ENCODE measurements at regions not wholly inside any gene's neighbourhood (a gene's known extent, or its start where the extent isn't known, plus 50 kb on each side); places are given as distances from the start of the nearest gene placed in this dataset.

DNA sequence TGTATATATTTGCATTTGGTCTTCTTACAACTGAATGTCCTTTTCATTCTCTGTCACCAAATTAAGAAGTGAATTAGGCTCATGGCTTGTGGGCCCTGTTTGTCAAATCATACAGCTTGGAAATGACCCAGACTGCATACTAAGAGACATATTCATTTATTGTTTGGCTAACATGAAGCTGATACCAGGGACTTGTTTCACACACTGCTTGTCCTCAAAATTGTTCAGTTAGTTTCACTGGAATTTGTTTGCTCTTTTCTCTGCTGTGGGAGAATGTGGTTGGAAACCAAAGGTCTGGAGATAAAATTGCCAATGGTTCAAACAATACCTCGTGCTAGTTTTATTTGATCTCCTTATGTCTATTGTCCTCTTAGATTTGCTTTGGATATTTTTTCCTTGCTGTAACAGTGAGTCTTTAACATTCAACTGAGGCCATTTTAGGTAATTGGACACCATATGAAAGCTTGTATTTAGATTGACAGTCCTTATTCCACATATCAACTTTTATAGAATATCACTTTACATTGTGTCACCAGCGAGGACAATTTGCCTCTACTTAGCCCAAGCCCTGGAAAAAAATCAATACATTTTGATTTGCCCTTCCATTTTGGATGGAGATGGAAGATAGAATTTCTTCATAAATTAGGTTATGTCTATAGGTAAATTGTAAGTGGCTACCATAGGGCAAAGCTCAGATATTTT lies 144.3 kb upstream of the MTAP start:
- Histone ChIP-seq H3K4me3 (ENCODE audit: low read length) (no peak overlapping the region), H3K4me1 (ENCODE audit: insufficient read depth, low read length) (no peaks in the 10 kb centered on the region), H3K27me3 (ENCODE audit: insufficient read depth, low read length) (no peaks in the 10 kb centered on the region), H3K9me3 (ENCODE audit: low read depth, low read length) (no peaks in the 10 kb centered on the region)

DNA sequence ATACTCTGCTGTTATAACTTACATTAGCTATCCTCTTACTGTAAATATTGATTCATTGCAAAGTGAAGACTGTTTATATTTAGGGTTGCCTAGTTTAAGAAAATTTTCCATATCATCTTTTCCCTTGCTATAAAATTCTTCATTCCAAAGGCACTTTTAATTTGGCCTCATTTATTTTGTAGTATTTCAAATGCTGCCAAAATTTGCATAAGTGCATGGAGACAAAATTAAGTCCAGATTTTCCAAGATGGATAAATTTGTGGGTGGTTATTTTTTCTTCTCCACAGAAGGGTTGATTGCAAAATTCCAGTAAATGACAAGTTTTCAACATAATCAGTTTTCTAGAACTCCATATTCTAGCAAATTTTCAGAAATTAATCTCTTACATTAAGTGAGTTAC lies 141.5 kb upstream of the MTAP start:
- Histone ChIP-seq H3K27me3 (ENCODE audit: insufficient read depth, low read length) (no peaks in the 10 kb centered on the region), H3K4me1 (ENCODE audit: insufficient read depth, low read length) (no peaks in the 10 kb centered on the region), H3K4me3 (ENCODE audit: low read length) (no peak overlapping the region), H3K9me3 (ENCODE audit: low read depth, low read length) (no peaks in the 10 kb centered on the region)

DNA sequence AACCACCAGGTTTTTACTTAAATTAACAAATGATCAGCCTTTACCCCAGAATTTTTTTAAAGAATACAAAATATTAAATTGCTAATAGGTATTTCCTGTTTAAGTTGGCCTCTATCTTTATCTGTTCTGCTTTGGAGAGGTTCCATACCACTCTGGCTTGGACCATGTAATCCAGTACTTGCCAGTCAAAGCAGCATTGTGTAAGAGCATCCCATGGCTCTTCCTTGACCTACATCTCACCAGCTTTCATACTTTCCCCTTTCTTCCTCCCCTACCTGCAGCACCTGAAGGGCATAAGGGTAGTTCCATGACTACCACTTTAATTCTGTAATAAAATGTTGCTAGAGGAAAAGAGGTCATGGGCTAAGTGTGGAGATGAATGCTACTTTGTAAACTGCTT lies 140.8 kb upstream of the MTAP start:
- Histone ChIP-seq H3K9me3 (ENCODE audit: low read depth, low read length) (no peaks in the 10 kb centered on the region), H3K4me3 (ENCODE audit: low read length) (no peak overlapping the region), H3K4me1 (ENCODE audit: insufficient read depth, low read length) (no peaks in the 10 kb centered on the region), H3K27me3 (ENCODE audit: insufficient read depth, low read length) (no peaks in the 10 kb centered on the region)

DNA sequence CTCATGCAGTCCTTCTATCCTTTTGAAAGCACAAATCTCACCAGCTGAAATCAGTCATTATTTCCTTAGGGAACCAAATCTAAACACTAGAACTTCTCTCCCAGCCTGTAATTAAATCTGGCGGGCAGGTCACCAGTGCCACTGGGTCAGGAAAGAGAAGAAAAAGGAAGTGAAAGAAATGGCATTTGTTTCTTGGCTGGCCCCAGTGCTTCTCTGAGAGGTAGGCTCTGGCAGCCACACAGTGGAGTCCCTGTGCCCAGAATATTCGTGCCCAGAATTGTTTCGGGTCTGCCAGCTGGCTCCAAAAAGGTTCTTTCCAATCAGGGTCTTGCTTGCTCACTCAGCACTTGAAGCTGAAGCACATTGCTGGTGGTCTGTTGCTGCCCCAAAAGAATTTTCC lies 133.9 kb upstream of the MTAP start:
- Histone ChIP-seq H3K4me3 (ENCODE audit: low read length) (no peak overlapping the region), H3K4me1 (ENCODE audit: insufficient read depth, low read length) (no peaks in the 10 kb centered on the region), H3K27me3 (ENCODE audit: insufficient read depth, low read length) (no peaks in the 10 kb centered on the region), H3K9me3 (ENCODE audit: low read depth, low read length) (no peaks in the 10 kb centered on the region)

DNA sequence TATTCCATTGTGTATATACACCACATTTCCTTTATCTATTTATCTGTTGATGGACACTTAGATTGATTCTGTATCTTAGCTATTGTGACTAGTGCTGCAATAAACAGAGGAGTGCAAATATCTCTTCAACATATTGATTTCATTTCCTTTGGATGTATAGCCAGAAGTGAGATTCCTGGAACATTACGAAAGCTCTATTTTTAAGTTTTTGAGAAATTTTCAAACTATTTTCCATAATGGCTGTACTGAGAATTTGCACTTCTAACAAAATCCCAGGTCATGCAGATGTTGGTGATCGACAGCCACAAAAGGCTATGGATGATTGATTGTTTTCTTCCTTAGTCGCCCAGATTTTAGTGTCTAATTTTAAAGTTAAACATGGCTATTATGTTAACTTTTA lies 132.7 kb upstream of the MTAP start:
- Histone ChIP-seq H3K9me3 (ENCODE audit: low read depth, low read length) (no peaks in the 10 kb centered on the region), H3K27me3 (ENCODE audit: insufficient read depth, low read length) (no peaks in the 10 kb centered on the region), H3K4me1 (ENCODE audit: insufficient read depth, low read length) (no peaks in the 10 kb centered on the region), H3K4me3 (ENCODE audit: low read length) (no peak overlapping the region)

DNA sequence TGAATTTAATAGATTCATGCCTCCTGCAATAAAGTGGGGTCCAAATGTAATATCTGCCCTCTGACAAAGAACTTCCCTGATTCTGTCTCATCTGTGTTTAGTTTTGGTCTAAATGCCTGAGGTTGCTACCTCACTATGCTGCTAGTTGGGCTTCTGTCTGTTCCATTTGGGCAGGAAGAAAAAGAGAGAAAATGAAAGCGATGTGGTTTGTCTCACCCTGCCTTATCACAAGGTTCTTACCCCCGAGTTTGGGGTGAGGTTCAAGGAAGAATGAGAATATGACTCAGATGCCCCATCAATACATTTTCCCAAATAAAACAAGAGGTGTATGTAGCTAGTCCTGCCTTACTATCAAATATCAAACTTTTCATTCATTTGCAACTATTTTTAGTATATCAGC lies 132.1 kb upstream of the MTAP start:
- no peaks in the 10 kb centered on the region for H3K4me1 ChIP-seq (ENCODE audit: insufficient read depth, low read length)
- no peak overlapping the region for H3K4me3 ChIP-seq (ENCODE audit: low read length)
- no peaks in the 10 kb centered on the region for H3K9me3 ChIP-seq (ENCODE audit: low read depth, low read length)
- H3K27me3 ChIP-seq (ENCODE audit: insufficient read depth, low read length), result no peaks in the 10 kb centered on the region

DNA sequence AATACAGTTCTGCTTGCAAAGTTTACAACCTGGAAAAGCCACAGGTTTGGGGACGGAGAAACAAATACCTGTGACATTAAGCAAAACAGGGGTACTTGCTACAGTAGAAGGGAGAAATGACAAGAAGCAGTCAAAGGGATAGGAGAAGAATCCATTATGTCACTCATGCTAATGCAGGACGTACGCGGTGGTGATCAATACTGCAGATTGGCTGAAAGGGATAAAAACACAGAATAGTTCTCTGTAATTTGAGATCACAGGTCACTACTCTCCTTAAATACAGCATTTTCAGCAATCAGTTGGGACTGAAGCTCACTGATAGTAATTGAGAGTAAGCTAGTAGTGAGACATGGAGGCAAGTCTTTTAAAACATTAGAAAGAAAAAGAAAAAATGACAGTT lies 130.3 kb upstream of the MTAP start:
- Histone ChIP-seq H3K4me3 (ENCODE audit: low read length) (no peak overlapping the region), H3K27me3 (ENCODE audit: insufficient read depth, low read length) (no peaks in the 10 kb centered on the region), H3K9me3 (ENCODE audit: low read depth, low read length) (no peaks in the 10 kb centered on the region), H3K4me1 (ENCODE audit: insufficient read depth, low read length) (no peaks in the 10 kb centered on the region)

DNA sequence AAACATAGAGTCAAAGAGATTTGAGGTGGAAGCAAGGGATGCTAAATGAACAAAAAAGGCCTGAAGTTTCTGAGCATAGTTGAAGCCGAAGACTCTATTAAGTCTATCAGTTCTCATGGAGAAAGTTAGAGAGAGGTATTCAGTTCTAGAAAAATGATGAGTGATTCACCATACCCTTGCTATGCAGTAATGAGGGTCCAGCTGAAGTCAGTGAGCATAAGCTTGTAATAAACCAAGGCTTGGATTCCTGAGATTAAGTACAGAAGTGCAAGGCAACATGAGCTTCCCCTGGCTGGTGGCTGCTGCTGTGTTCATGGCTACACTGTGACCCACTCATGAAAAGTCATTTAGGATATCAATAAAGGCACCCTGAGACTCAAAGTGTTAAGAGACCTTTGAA lies 129.7 kb upstream of the MTAP start:
- H3K4me3 ChIP-seq (ENCODE audit: low read length), result no peak overlapping the region
- H3K9me3 ChIP-seq (ENCODE audit: low read depth, low read length), result no peaks in the 10 kb centered on the region
- no peaks in the 10 kb centered on the region for H3K27me3 ChIP-seq (ENCODE audit: insufficient read depth, low read length)
- H3K4me1 ChIP-seq (ENCODE audit: insufficient read depth, low read length), result no peaks in the 10 kb centered on the region

DNA sequence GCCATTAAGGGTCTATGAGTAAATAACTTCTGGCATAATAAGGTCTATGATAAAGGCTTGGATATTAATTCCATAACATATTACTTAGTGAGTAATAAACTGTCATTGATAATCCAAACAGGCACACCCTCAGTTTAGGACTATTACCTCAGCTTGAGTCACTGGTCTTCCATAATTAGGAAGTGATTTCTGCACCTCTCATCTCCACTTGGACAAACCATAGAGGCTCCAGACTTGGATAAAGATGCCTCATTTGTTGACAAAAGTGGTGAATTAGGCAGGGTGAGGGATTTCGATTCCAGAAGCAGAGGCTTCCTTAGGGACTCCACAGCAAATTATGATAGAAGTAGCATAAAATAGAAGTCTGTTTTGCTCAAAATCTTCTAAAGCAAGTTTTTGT lies 127.5 kb upstream of the MTAP start:
- Histone ChIP-seq H3K4me3 (ENCODE audit: low read length) (no peak overlapping the region), H3K27me3 (ENCODE audit: insufficient read depth, low read length) (no peaks in the 10 kb centered on the region), H3K9me3 (ENCODE audit: low read depth, low read length) (no peaks in the 10 kb centered on the region), H3K4me1 (ENCODE audit: insufficient read depth, low read length) (no peaks in the 10 kb centered on the region)

DNA sequence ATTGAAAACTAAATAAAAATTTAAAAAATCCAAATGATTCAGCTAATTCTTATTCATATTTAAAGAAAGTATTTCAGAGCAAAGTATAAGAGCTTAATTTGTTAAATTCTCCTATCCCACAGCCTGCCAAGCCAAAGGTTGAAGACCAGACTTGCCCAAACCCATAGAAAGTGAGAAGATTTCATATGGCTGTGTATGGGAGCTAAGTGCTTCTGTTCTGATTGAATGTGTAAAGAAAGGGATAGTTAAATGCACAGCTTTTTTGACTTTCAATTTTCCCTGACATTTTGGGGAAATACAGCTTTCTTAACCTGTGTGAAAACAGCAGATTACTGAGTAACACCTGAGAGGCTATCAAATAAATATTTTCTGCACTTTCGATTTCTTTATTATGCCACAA lies 125.0 kb upstream of the MTAP start:
- no peak overlapping the region for H3K4me3 ChIP-seq (ENCODE audit: low read length)
- peaks cover 5% of the 10 kb centered on the region for H3K27me3 ChIP-seq (ENCODE audit: insufficient read depth, low read length)
- H3K9me3 ChIP-seq (ENCODE audit: low read depth, low read length), result no peaks in the 10 kb centered on the region
- no peaks in the 10 kb centered on the region for H3K4me1 ChIP-seq (ENCODE audit: insufficient read depth, low read length)

DNA sequence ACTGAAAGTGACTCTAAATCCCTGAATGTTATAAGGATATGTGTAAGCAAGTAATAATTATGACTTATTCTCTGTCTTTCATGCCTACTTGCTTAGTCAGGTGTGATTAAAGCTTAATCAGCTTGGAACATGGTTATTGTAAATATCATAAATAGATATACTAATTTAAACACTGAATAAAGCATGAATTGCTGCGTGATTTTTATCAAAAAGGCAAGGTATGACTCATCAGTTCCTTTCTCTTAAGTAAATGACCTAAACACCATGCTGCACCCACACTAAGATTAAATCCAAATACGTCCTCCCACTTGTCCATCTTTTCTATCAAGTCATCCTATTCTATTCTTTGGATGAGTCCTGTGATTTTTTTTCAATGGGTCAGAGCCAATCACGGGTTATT lies 124.6 kb upstream of the MTAP start:
- no peak overlapping the region for H3K4me3 ChIP-seq (ENCODE audit: low read length)
- H3K27me3 ChIP-seq (ENCODE audit: insufficient read depth, low read length), result peaks cover 5% of the 10 kb centered on the region
- H3K4me1 ChIP-seq (ENCODE audit: insufficient read depth, low read length), result no peaks in the 10 kb centered on the region
- H3K9me3 ChIP-seq (ENCODE audit: low read depth, low read length), result no peaks in the 10 kb centered on the region

DNA sequence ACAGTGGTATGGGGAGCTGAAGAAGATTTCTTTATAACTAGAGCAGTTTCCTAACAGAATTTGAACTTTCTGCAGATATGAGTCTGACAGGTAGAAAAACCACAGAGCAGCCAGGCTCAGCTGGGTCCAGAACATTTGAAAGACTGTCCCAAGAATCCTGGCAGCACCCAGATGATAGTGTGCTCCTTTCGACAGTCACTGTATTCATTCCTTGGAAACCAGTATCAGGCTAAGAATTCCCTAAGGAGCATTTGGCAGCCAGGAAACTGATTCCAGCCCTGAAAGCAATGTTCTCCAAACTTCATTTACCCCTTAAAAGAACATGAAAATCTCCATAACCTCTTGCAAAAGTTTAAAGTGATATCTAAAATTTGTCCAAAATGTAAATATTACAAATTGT lies 123.0 kb upstream of the MTAP start:
- Histone ChIP-seq H3K9me3 (ENCODE audit: low read depth, low read length) (no peaks in the 10 kb centered on the region), H3K27me3 (ENCODE audit: insufficient read depth, low read length) (peaks cover 5% of the 10 kb centered on the region), H3K4me3 (ENCODE audit: low read length) (no peak overlapping the region), H3K4me1 (ENCODE audit: insufficient read depth, low read length) (no peaks in the 10 kb centered on the region)

DNA sequence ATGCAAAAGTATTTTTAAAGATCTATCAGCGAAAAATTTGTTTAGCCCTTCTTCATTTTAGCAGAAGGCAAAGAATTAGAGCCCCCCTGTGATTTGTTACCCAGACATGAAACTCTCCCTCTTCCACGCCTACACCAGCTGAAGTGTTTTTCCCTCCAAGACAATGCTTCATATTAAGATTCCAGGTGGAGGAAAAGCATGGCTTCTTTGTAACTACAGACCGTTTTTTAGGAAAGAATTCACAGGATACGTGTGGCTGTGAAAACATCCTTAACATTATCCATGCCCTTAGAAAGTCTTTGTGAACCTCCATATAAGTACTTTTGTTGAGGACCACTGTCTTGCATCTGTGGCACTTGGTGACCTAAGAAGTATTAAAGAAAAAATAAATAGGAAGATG lies 121.8 kb upstream of the MTAP start:
- no peaks in the 10 kb centered on the region for H3K4me1 ChIP-seq (ENCODE audit: insufficient read depth, low read length)
- H3K4me3 ChIP-seq (ENCODE audit: low read length), result no peak overlapping the region
- H3K27me3 ChIP-seq (ENCODE audit: insufficient read depth, low read length), result peaks cover 5% of the 10 kb centered on the region
- H3K9me3 ChIP-seq (ENCODE audit: low read depth, low read length), result no peaks in the 10 kb centered on the region

DNA sequence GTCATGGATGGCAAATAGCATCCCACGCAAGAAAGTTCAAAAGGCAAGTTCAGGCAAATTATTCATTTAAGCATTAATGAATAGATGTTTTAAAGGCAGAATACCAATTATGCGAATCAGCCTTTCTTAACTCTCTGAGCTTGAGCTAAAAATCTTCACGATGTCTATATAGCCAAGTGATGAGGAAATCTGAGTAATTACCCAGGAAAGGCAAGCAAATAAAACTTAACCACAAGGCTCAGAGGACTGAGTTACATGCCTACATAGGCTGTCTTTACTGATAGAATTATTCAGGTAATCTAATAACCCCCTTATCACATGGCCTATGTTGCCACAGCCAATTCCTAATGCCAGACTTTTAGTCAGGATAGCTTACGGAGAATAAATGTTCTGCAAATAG lies 120.8 kb upstream of the MTAP start:
- Histone ChIP-seq H3K4me3 (ENCODE audit: low read length) (no peak overlapping the region), H3K27me3 (ENCODE audit: insufficient read depth, low read length) (peaks cover 5% of the 10 kb centered on the region), H3K4me1 (ENCODE audit: insufficient read depth, low read length) (no peaks in the 10 kb centered on the region), H3K9me3 (ENCODE audit: low read depth, low read length) (no peaks in the 10 kb centered on the region)

DNA sequence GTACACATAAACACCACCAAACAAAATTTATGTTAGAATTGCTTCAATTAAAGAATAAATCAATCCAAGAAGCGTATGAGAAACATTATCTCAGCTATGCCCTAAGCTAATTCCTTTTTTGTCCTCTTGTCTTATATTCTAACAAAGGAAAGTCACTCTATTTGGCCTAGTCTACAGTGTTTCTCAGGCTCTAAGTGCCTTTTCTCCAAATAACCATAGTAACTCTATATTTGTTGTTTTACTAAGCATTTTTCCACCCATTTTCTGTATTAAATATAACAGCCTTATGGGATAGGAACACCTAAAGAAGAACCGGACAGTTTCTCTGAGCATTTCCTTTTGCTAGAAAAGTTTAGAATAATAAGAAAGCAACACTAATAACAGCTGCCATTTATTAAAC lies 120.1 kb upstream of the MTAP start:
- Histone ChIP-seq H3K27me3 (ENCODE audit: insufficient read depth, low read length) (peaks cover 5% of the 10 kb centered on the region), H3K4me1 (ENCODE audit: insufficient read depth, low read length) (no peaks in the 10 kb centered on the region), H3K9me3 (ENCODE audit: low read depth, low read length) (no peaks in the 10 kb centered on the region), H3K4me3 (ENCODE audit: low read length) (no peak overlapping the region)

DNA sequence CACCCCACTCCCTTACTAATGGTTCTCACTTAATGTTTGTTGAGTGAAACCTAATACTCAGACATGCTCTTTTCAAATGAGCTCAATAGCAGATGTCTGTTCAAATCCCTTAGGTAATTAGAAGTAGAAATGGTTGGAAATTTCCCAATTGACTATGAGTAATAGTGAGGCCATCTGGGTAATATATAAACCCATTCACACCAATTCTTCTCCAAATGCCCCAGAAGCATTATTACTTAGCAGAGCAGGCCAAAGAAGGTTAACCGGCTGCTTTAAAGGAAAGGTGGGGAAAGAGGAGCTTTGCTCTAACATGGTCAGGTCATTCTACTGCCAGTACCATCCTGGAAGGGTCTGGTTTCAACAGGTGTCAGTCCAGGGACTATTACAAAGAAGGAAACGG lies 119.5 kb upstream of the MTAP start:
- H3K4me3 ChIP-seq (ENCODE audit: low read length), result no peak overlapping the region
- no peaks in the 10 kb centered on the region for H3K4me1 ChIP-seq (ENCODE audit: insufficient read depth, low read length)
- peaks cover 5% of the 10 kb centered on the region for H3K27me3 ChIP-seq (ENCODE audit: insufficient read depth, low read length)
- no peaks in the 10 kb centered on the region for H3K9me3 ChIP-seq (ENCODE audit: low read depth, low read length)
